GDM1 (cell line): ENCODE measurements at regions not wholly inside any gene's neighbourhood (a gene's known extent, or its start where the extent isn't known, plus 50 kb on each side); places are given as distances from the start of the nearest gene placed in this dataset.

ENCODE experiments used
- DNase-seq: peaks from one replicate; lab custom pipeline; 2025; lab: John Stamatoyannopoulos, UW

- no peak for DNase-seq
These were observed 52.7 kb upstream of the NEURL1B start for GRCh38 chr5:172588380-172588779.

- no peak for DNase-seq
These were observed 54.0 kb upstream of the NEURL1B start for GRCh38 chr5:172587061-172587405.

- no peak for DNase-seq
These were observed 54.7 kb upstream of the NEURL1B start for GRCh38 chr5:172586125-172587060.

GRCh38 chr5:172585114-172585513 is 55.9 kb upstream of the NEURL1B start:
- no peak for DNase-seq

GRCh38 chr5:172584638-172585037 is 56.4 kb upstream of the NEURL1B start:
- DNase-seq = no peak

GRCh38 chr5:172583931-172584511 is 57.0 kb upstream of the NEURL1B start:
- DNase-seq = no peak

GRCh38 chr5:172582940-172583339 is 58.1 kb upstream of the NEURL1B start:
- DNase-seq = no peak

- DNase-seq = no peak
These were observed 59.7 kb upstream of the NEURL1B start for GRCh38 chr5:172581315-172581714.

GRCh38 chr5:172579403-172579990 is 61.6 kb upstream of the NEURL1B start:
- DNase-seq = no peak

GRCh38 chr5:172577267-172577909 is 63.7 kb upstream of the NEURL1B start:
- DNase-seq = no peak

GRCh38 chr5:172575816-172576545 is 65.1 kb upstream of the NEURL1B start:
- DNase-seq = no peak

GRCh38 chr5:172575416-172575815 is 65.6 kb upstream of the NEURL1B start:
- DNase-seq = no peak

GRCh38 chr5:172574871-172575223 is 66.2 kb upstream of the NEURL1B start:
- DNase-seq = no peak

- no peak for DNase-seq
These were observed 66.8 kb upstream of the NEURL1B start for GRCh38 chr5:172573986-172574870.

- no peak for DNase-seq
These were observed 67.8 kb upstream of the NEURL1B start for GRCh38 chr5:172573120-172573882.

- DNase-seq = no peak
These were observed 68.6 kb upstream of the NEURL1B start for GRCh38 chr5:172572440-172572839.

GRCh38 chr5:172571892-172572291 is 69.2 kb upstream of the NEURL1B start:
- DNase-seq = no peak

- peak; percentile 19 for DNase-seq
These were observed 69.7 kb upstream of the NEURL1B start for GRCh38 chr5:172571413-172571812.

- DNase-seq = no peak
These were observed 70.3 kb upstream of the NEURL1B start for GRCh38 chr5:172570594-172571334.
